ENCODE measurements at regions not wholly inside any gene's neighbourhood (a gene's known extent, or its start where the extent isn't known, plus 50 kb on each side); places are given as distances from the start of the nearest gene placed in this dataset.

- Histone ChIP-seq H2BK120ac (ENCODE audit: low read depth, low read length, poor library complexity, severe bottlenecking) (no peak overlapping the region), H3K79me2 (ENCODE audit: insufficient read depth, low read length) (no peaks in the 10 kb centered on the region), H3K56ac (ENCODE audit: insufficient read length, low read depth, low read length) (no peak overlapping the region), H3K18ac (ENCODE audit: insufficient read length, low read depth, low read length) (no peak overlapping the region), H4K20me1 (ENCODE audit: control insufficient read depth, insufficient read depth, insufficient read length) (no peaks in the 10 kb centered on the region), H4K8ac (replicated peaks; ENCODE audit: insufficient read length, low read depth, low read length) (no peak overlapping the region), H3T11ph (ENCODE audit: low read length) (no peak overlapping the region), H4K5ac (ENCODE audit: insufficient read length, low read depth, low read length) (no peak overlapping the region), H3K9me3 (ENCODE audit: control insufficient read depth, low read depth, low read length) (no peaks in the 10 kb centered on the region), H3K4me2 (ENCODE audit: insufficient read depth, insufficient read length, low read length) (no peak overlapping the region), H2BK5ac (ENCODE audit: insufficient read length, low read length) (no peak overlapping the region), H3K14ac (ENCODE audit: insufficient read depth, low read length) (no peak overlapping the region), H2BK20ac (ENCODE audit: low read depth, low read length, poor library complexity, severe bottlenecking) (no peak overlapping the region), H3K4ac (ENCODE audit: low read depth, low read length) (no peak overlapping the region), H2AFZ (ENCODE audit: low read length) (no peak overlapping the region), H3K27ac (ENCODE audit: insufficient read length, low read depth, low read length) (no peak overlapping the region), H2AK5ac (ENCODE audit: insufficient read length, low read length) (no peak overlapping the region), H3K27me3 (ENCODE audit: insufficient read depth, low read length) (no peaks in the 10 kb centered on the region), H3K9ac (ENCODE audit: extremely low read depth, insufficient read length, low read length) (no peak overlapping the region), H2BK12ac (ENCODE audit: insufficient read length, low read depth, low read length) (no peak overlapping the region), H2BK15ac (ENCODE audit: low read depth, low read length) (no peak overlapping the region), H3K23me2 (ENCODE audit: insufficient read length, low read depth, low read length, poor library complexity, severe bottlenecking) (no peaks in the 10 kb centered on the region), H3K23ac (ENCODE audit: insufficient read length, low read depth, low read length) (no peak overlapping the region), H3K79me1 (ENCODE audit: insufficient read depth, low read depth, low read length, poor library complexity, severe bottlenecking) (no peaks in the 10 kb centered on the region), H3K4me1 (ENCODE audit: insufficient read depth, low read length) (no peaks in the 10 kb centered on the region), H4K91ac (ENCODE audit: insufficient read length, low read depth, low read length) (no peak overlapping the region)
- WGBS (ENCODE audit: extremely low coverage, insufficient read length, low lambda C conversion rate) = no CpG with 5 or more reads among the region's 6 CpGs
- no peak overlapping the region for H3K27ac Mint-ChIP-seq
- no peaks in the 10 kb centered on the region for H3K4me1 Mint-ChIP-seq
- H3K27me3 Mint-ChIP-seq (ENCODE audit: low read depth) = no peaks in the 10 kb centered on the region
- TF ChIP-seq CTCF (conservative IDR thresholded peaks at IDR 0.05) = no peak
- H3K9me3 Mint-ChIP-seq = no peaks in the 10 kb centered on the region; a peak in 1 of 5 replicates
- no peak overlapping the region for H3K4me3 Mint-ChIP-seq
- no peak for DNase-seq
- no peaks in the 10 kb centered on the region for H3K36me3 Mint-ChIP-seq (ENCODE audit: insufficient read depth in 1 of 3, low read depth in 3 of 3)
These were observed 283.3 kb upstream of the NETO1 start for GRCh38 chr18:73151086-73151485.

All from H9 (cell line).